ENCODE measurements at regions not wholly inside any gene's neighbourhood (a gene's known extent, or its start where the extent isn't known, plus 50 kb on each side); places are given as distances from the start of the nearest gene placed in this dataset.

- H3K9me3 ChIP-seq, result no peaks in the 10 kb centered on the region
- no peak overlapping the region for H3K27ac ChIP-seq
- TF ChIP-seq POLR2AphosphoS5 (IDR thresholded peaks at IDR 0.05) (no peak), CTCF (IDR thresholded peaks at IDR 0.05) (peak in 1 of 4 experiments; percentile 17)
- intact Hi-C loops (cut with DNase I), result no loop called here
- H3K4me1 ChIP-seq (replicated peaks), result no peaks in the 10 kb centered on the region
- DNase-seq (ENCODE audit: low spot score), result no peak
- WGBS, result 77% methylated on average over 2 of the region's 2 CpGs
- H3K27me3 ChIP-seq (replicated peaks; ENCODE audit: insufficient read depth), result no peaks in the 10 kb centered on the region
- no peak overlapping the region for H3K4me3 ChIP-seq
- no peaks in the 10 kb centered on the region for H3K36me3 ChIP-seq
Measured at GRCh38 chr2:220185766-220186305, 558.4 kb downstream of the SLC4A3 start.

GRCh38 chr2:220188031-220188430 is 560.6 kb downstream of the SLC4A3 start:
- no peaks in the 10 kb centered on the region for H3K27me3 ChIP-seq (replicated peaks; ENCODE audit: insufficient read depth)
- H3K9me3 ChIP-seq, result no peaks in the 10 kb centered on the region
- no peak for DNase-seq (ENCODE audit: low spot score)
- intact Hi-C loops (cut with DNase I), result no loop called here
- TF ChIP-seq POLR2AphosphoS5 (IDR thresholded peaks at IDR 0.05), result no peak
- no peaks in the 10 kb centered on the region for H3K4me1 ChIP-seq (replicated peaks)
- WGBS, result 36% methylated on average over 2 of the region's 2 CpGs
- no peak overlapping the region for H3K27ac ChIP-seq
- no peak overlapping the region for H3K4me3 ChIP-seq
- no peaks in the 10 kb centered on the region for H3K36me3 ChIP-seq

- no peaks in the 10 kb centered on the region for H3K9me3 ChIP-seq
- 54% methylated on average over 1 of the region's 1 CpG for WGBS
- no peaks in the 10 kb centered on the region for H3K27me3 ChIP-seq (replicated peaks; ENCODE audit: insufficient read depth)
Measured at GRCh38 chr2:220191031-220191430, 563.6 kb downstream of the SLC4A3 start.

GRCh38 chr2:220191737-220192136 is 564.3 kb downstream of the SLC4A3 start:
- Histone ChIP-seq H3K4me3 (no peak overlapping the region), H3K27ac (no peak overlapping the region), H3K36me3 (no peaks in the 10 kb centered on the region), H3K27me3 (replicated peaks; ENCODE audit: insufficient read depth) (no peaks in the 10 kb centered on the region), H3K9me3 (no peaks in the 10 kb centered on the region), H3K4me1 (replicated peaks) (no peaks in the 10 kb centered on the region)
- intact Hi-C loops (cut with DNase I), result no loop called here
- DNase-seq (ENCODE audit: low spot score), result no peak
- WGBS, result 90% methylated on average over 5 of the region's 5 CpGs
- TF ChIP-seq POLR2AphosphoS5 (IDR thresholded peaks at IDR 0.05) (no peak), POLR2A (IDR thresholded peaks at IDR 0.05) (no peak), CTCF (IDR thresholded peaks at IDR 0.05) (no peak)

More at GRCh38 chr2:220191031-220191430, 563.6 kb downstream of the SLC4A3 start:
- intact Hi-C loops (cut with DNase I), result no loop called here
- H3K4me3 ChIP-seq, result no peak overlapping the region
- H3K27ac ChIP-seq, result no peak overlapping the region
- DNase-seq (ENCODE audit: low spot score), result no peak
- TF ChIP-seq POLR2AphosphoS5 (IDR thresholded peaks at IDR 0.05) (no peak), POLR2A (IDR thresholded peaks at IDR 0.05) (no peak), CTCF (IDR thresholded peaks at IDR 0.05) (no peak)
- H3K4me1 ChIP-seq (replicated peaks), result no peaks in the 10 kb centered on the region
- no peaks in the 10 kb centered on the region for H3K36me3 ChIP-seq

GRCh38 chr2:220192994-220193753 is 565.7 kb downstream of the SLC4A3 start:
- no peaks in the 10 kb centered on the region for H3K9me3 ChIP-seq
- H3K4me3 ChIP-seq, result no peak overlapping the region
- TF ChIP-seq POLR2AphosphoS5 (IDR thresholded peaks at IDR 0.05) (no peak), CTCF (IDR thresholded peaks at IDR 0.05) (no peak), POLR2A (IDR thresholded peaks at IDR 0.05) (no peak)
- peaks cover 2% of the 10 kb centered on the region for H3K4me1 ChIP-seq (replicated peaks)
- WGBS, result 82% methylated on average over 6 of the region's 6 CpGs
- no peak overlapping the region for H3K27ac ChIP-seq
- no peaks in the 10 kb centered on the region for H3K36me3 ChIP-seq
- intact Hi-C loops (cut with DNase I), result no loop called here
- no peak for DNase-seq (ENCODE audit: low spot score)
- H3K27me3 ChIP-seq (replicated peaks; ENCODE audit: insufficient read depth), result no peaks in the 10 kb centered on the region
